HG02571 (cell line): ENCODE measurements at regions not wholly inside any gene's neighbourhood (a gene's known extent, or its start where the extent isn't known, plus 50 kb on each side); places are given as distances from the start of the nearest gene placed in this dataset.
A peak's percentile ranks its signal among the peaks of the same experiment; 100 is the strongest.

Experiments
- ATAC-seq: cut with Tn5 transposase; IDR thresholded peaks from one replicate; pipeline ENCODE4 v1.9.1; 2021; ENCODE audit warnings: mild to moderate bottlenecking, moderate library complexity; ENCODE audit not compliant: unreplicated experiment

- ATAC-seq = no peak
Measured at GRCh38 chr13:40398065-40398464, 268.4 kb downstream of the FOXO1 start.

GRCh38 chr13:40399756-40400155 is 266.7 kb downstream of the FOXO1 start:
- ATAC-seq = no peak

- ATAC-seq = peak; percentile 94
Measured at GRCh38 chr13:40401911-40402776, 264.3 kb downstream of the FOXO1 start.

GRCh38 chr13:40402931-40403431 is 263.5 kb downstream of the FOXO1 start:
- ATAC-seq = no peak

GRCh38 chr13:40403509-40404241 is 262.8 kb downstream of the FOXO1 start:
- ATAC-seq = no peak

GRCh38 chr13:40404407-40404806 is 262.0 kb downstream of the FOXO1 start:
- no peak for ATAC-seq

- no peak for ATAC-seq
Measured at GRCh38 chr13:40404967-40405716, 261.3 kb downstream of the FOXO1 start.

GRCh38 chr13:40406405-40407120 is 259.9 kb downstream of the FOXO1 start:
- ATAC-seq = no peak

GRCh38 chr13:40407567-40407966 is 258.9 kb downstream of the FOXO1 start:
- no peak for ATAC-seq

- ATAC-seq = no peak
Measured at GRCh38 chr13:40408602-40409001, 257.8 kb downstream of the FOXO1 start.

GRCh38 chr13:40409278-40409677 is 257.2 kb downstream of the FOXO1 start:
- ATAC-seq = no peak

GRCh38 chr13:40410315-40410714 is 256.1 kb downstream of the FOXO1 start:
- no peak for ATAC-seq

GRCh38 chr13:40420160-40420740 is 246.2 kb downstream of the FOXO1 start:
- no peak for ATAC-seq

- ATAC-seq = no peak
Measured at GRCh38 chr13:40422588-40423235, 243.7 kb downstream of the FOXO1 start.

- ATAC-seq = no peak
Measured at GRCh38 chr13:40428354-40428753, 238.1 kb downstream of the FOXO1 start.

- no peak for ATAC-seq
Measured at GRCh38 chr13:40429706-40430545, 236.5 kb downstream of the FOXO1 start.

- no peak for ATAC-seq
Measured at GRCh38 chr13:40432018-40432978, 234.1 kb downstream of the FOXO1 start.

- ATAC-seq = no peak
Measured at GRCh38 chr13:40433001-40433400, 233.4 kb downstream of the FOXO1 start.
